GM12865 (cell line): ENCODE measurements at regions not wholly inside any gene's neighbourhood (a gene's known extent, or its start where the extent isn't known, plus 50 kb on each side); places are given as distances from the start of the nearest gene placed in this dataset.

ENCODE experiments used
- DNase-seq: peaks from one replicate; pipeline ENCODE4 v3.0.0; 2010; ENCODE audit warnings: low read depth
- H3K4me3 ChIP-seq: 2 replicates; pipeline ENCODE4 v1.5.1; 2011; ENCODE audit warnings: mild to moderate bottlenecking, low read depth, low read length, control low read depth
- TF ChIP-seq, protein P1 (sequence below): IDR thresholded peaks from 2 replicates; pipeline ENCODE4 v1.5.1; 2011; ENCODE audit warnings: low read length, control low read depth, low read depth, inconsistent platforms; ENCODE audit not compliant: insufficient read depth; ENCODE audit errors: missing control alignments

DNA sequence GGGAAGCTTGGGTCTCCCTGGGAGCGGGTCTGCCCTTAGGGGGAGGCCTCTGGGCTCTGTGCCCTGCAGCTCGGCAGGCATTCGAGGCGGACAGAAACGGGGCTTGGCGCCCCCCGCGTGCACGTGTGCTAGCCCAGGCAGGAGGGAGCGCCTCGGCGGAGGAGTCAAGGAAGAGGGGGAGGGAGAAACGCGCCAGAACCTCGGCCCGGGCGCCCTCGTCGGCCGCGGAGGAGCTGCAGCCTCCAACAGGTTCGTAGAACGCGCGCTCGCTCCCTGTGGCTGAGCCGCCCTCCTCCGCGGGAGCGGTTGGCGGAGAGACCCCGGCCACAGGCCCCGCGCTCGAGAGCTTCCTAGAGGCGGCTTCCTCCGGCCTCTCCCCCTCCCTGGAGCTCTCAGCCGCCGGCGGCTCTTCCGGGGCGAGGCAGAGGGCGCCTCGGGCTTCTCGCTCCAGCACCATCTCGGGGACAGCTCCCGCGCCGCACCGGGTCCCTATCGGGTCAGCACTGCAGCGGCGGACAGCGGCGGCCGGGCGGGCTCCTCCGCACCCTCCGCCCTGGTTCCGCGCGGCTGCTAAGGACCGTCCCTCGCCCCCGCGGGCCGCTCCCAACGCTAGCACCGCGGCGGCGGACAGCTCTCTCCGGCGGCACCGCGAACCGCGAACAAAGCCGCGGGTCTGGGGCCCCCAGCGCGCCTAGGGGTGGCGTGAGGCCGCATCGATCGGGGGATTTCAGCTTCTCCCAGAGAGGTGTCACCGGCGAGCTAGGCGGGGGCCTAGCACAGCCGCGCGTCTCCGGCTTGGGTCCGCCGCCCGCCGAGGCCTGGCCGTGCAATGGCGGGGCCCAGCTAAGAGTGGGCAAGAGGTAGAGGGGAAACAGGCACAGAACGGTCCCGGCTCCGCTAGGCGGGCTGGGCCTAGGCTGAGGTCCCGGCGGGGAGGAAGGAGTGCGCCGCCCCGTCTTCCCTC lies 74.6 kb upstream of the CPLX2 start:
- TF ChIP-seq, protein P1, sequence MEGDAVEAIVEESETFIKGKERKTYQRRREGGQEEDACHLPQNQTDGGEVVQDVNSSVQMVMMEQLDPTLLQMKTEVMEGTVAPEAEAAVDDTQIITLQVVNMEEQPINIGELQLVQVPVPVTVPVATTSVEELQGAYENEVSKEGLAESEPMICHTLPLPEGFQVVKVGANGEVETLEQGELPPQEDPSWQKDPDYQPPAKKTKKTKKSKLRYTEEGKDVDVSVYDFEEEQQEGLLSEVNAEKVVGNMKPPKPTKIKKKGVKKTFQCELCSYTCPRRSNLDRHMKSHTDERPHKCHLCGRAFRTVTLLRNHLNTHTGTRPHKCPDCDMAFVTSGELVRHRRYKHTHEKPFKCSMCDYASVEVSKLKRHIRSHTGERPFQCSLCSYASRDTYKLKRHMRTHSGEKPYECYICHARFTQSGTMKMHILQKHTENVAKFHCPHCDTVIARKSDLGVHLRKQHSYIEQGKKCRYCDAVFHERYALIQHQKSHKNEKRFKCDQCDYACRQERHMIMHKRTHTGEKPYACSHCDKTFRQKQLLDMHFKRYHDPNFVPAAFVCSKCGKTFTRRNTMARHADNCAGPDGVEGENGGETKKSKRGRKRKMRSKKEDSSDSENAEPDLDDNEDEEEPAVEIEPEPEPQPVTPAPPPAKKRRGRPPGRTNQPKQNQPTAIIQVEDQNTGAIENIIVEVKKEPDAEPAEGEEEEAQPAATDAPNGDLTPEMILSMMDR: no peak
- H3K4me3 ChIP-seq: no peak overlapping the region
- peak; percentile 55 for DNase-seq

DNA sequence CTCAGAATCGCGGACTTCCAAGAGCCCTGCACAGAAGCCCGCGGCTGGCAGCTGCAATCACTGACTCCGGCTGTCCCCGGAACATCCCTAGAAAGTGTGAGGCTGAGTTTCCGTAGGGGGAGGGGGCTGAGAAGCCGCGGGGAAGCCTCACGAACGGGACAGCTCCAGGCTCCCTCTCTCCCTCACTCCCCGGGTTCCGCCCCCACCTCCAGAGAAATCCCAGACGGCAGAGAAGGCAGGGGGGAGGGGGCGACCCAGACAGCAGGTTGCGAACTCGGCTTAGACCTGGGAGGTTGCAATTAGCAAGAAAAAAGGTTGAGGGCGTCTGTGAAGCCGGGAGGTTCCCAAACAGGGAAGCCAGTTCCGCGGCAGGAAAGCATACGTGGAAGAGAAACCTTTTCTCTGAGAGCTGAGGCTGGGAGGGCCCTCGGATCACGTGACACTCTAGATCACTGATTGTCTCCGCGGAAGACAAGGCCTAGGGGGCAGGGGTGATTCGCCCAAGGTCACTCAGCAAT lies 73.8 kb upstream of the CPLX2 start:
- no peak overlapping the region for H3K4me3 ChIP-seq
- TF ChIP-seq, protein P1: no peak
- no peak for DNase-seq

DNA sequence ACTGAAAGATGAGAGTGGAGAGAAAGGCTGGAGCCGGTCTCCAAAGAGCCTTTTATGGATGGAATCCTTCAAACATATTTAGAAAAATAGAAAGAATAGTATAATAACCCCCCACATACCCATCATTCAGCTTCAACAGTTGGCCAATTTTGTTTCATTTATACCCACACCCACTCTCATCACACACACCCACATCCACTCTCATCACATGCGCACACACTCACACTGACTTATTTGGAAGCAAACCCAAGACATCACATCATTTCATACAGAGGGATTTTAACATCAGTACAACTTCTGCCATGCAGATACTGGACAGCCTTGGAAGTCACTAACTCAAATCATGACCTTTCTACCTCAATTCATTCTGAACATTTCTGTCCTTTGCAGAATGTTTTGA lies 72.8 kb upstream of the CPLX2 start:
- no peak overlapping the region for H3K4me3 ChIP-seq
- TF ChIP-seq, protein P1: no peak
- no peak for DNase-seq

DNA sequence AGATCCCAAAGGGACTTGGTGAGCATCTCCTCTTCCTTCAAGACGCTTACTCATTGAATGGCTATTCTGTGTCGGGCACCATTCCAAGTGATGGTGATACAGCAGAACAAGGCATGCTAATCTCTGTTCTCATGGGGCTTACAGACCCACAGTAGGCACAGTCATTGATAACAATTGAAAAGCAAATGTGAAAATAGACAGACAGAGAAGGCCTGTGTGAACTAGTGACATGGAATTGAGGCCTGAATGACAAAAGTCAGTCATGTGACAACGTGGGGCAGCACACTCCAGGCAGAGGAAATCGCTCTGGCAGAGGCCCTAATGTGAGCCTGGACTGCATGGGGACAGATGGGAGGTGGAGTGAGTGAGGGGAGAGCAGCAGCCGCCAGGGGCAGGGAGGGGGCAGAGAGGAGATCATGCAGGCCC lies 70.7 kb upstream of the CPLX2 start:
- no peak for DNase-seq
- TF ChIP-seq, protein P1: no peak

DNA sequence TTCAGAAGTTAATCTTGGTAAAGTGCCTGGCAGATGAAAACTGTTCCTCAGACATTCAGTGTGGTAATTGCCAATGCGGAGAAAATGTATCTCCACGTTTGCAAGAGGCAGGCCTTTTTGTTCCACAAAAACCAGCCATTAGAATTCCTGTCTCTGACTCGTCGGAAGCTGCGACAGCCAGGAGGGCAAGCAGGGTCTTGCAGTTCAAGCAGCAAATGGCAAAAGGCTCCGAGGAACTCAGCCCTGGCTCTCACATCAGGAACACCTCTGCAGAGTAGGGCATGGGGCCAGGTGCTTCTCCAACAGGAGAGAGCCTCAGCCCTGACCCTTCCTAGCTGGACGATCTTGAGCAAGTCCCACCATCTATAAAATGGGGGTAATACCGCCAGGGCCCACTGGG lies 69.0 kb upstream of the CPLX2 start:
- no peak for DNase-seq
- TF ChIP-seq, protein P1: no peak

More for the DNA sequence above, 70.7 kb upstream of the CPLX2 start:
- no peak overlapping the region for H3K4me3 ChIP-seq

DNA sequence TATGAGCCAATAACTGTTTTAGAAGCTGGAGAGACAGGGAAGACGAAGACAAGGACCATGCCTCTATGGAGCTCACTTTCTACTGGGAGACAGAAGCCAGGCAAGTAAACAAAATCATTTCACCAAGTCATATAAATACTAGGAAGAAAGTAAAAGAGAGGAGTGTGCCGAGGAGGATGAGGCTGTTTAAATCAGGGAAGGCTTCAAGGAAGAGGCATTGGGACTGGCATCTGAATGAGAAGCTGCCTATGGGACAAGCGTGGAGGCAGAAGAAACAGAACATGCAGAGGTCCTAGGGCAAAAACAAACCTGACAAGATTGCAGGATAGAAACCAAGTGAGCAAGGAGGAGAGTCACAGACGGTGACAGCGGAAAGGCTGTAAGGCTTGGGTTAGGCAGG lies 68.1 kb upstream of the CPLX2 start:
- DNase-seq: no peak
- TF ChIP-seq, protein P1: no peak
- no peak overlapping the region for H3K4me3 ChIP-seq

More for the DNA sequence above, 69.0 kb upstream of the CPLX2 start:
- H3K4me3 ChIP-seq: no peak overlapping the region
